Hepatic stellate cell (primary cell): ENCODE measurements at regions not wholly inside any gene's neighbourhood (a gene's known extent, or its start where the extent isn't known, plus 50 kb on each side); places are given as distances from the start of the nearest gene placed in this dataset.
A peak's percentile ranks its signal among the peaks of the same experiment; 100 is the strongest.

Source experiments
- DNase-seq: peaks from one replicate; pipeline ENCODE4 v3.0.0; 2011; ENCODE audit warnings: low spot score

DNA sequence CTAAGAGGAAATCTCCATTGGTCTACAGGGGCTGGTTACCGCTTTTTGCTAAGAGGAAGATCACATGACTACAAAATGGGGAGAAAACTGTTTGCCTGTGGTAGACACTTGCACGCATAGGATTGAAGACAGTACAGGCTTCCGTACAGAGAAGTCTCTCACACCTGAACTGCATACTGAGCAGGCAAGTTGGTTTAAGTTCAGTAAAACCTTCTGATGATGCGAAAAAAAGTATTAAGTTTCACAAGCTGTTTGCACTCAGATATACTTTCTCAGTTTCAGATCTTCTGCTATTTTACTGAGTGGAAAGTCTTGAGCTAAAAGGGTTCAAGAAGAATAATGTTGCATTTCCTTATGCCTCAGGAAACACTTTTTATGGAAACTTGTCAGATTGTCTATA lies 292.2 kb upstream of the MC4R start:
- DNase-seq = no peak

DNA sequence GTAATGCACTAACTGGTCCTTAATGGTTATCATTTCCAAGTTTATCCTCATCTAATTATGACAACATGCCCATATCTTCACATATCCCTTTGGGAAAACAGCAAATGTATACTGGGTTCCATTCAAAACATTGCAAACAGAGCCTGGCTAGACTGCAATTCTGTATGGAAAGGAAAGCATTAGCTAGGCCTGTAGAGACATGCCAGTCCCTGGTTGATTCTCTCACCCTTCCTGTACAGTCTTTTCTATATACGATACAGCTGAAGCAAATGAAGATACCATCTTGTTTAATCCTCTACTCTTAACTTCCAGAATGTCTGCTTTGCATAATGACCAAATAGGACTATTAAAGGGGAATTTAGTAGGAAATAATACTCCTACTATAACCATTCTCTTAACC lies 294.4 kb upstream of the MC4R start:
- DNase-seq = no peak

DNA sequence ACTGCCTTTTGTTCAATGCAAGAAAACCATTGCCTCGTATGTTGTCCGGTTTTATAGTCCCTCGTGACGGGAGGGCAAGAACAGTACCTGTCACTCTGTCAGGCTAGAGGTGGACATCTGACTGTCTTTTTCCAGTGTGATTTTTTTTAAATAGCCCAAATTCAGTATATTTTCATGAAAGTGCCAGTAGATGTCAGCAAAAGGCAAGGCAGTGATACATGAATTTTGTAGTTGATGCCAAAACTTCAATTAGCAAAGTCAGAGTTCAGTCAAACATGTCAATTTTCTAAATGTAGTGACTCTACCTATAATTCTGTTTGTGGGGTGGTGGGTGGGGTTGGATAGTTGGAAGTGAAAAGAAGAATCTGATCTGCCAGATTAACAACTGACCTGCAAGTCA lies 296.0 kb upstream of the MC4R start:
- no peak for DNase-seq

DNA sequence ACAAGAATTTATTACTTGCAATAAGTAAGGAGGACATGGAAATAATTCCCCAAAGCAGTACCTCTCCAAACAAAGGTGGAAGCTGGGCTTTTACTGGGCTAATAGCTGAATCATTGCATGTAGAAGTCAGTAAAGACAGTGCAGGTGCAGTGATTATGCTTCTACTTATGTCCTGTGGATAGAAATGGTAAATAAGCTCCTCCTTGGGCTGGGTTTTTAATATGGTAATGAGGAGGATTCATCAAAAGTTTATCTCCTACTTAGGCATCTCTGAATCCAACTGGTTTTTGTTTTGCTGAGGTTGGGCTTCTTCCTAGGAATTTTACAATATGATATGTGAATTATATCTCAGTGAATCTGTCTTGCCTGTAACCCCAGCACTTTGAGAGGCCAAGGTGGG lies 297.4 kb upstream of the MC4R start:
- no peak for DNase-seq

DNA sequence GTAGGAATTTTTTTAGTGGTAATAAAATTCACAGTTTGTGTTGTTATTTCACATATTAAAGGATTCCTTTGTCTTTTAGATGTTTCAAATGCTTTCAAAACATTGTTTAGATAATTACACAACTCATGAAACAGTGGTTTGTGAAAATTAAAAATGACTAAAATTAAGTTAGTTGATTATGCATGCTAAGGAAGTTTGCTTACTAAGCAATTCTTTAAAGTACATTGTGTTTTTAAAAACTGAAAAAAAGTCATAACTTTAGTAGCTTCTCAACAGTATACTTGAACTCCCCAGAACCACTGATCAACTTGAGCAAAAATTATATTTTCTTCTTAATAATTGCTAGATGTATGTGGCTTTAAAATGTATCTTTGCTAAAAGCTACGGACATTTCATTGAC lies 298.4 kb upstream of the MC4R start:
- DNase-seq = no peak

DNA sequence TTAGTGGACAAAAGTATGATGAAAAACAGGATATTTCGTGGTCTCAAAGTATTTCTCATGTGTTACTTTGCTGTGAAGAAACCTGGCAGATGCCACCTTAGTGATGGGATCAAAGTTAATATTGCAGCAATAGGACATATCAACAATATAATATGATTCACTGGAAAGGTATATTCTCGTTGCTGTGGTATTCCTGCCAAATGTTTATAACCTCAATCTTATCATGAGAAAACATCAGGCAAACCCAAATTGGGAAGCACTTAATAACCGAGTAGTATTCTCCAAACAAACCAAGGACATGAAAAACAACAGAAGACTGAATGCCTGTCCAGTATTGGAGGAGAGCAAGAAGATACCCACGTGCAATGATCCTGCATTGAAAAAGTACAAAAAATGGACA lies 302.6 kb upstream of the MC4R start:
- DNase-seq = no peak

DNA sequence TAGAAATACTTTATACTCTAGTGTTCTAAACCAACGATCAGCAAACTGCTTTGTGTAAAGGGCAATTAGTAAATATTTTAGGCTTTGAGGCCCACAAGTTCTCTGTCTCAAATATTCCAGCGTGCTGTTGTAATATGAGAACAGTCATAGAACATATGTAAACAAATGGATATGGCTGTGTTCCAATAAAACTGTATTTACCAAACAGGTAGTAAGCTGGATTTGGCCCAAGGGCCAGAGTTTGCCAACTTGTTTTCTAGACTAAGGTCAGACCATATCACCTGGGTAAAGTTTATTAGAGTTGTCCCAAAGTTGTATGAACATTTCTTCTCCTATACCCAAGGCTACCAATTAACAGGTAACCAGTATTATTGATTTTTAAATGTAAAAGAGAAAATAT lies 303.2 kb upstream of the MC4R start:
- DNase-seq = no peak

DNA sequence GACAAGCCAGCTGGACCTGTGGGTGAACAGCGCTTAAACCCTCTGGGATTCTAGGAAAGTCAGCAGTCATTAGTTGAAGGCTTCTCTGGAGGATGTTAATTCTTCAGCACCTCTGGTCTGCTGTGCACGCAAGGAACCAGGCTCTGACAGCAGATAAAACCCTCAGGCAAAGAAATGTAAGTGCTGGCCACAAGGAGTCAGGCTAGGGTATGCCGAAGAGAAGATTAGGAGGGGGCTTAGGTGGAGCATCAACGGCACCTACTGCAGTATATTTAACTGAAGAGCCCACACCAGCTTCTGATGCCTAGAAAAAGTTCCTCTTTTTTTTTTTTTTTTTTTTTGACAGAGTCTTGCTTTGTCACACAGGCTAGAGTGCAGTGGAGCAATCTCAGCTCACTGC lies 304.2 kb upstream of the MC4R start:
- no peak for DNase-seq

DNA sequence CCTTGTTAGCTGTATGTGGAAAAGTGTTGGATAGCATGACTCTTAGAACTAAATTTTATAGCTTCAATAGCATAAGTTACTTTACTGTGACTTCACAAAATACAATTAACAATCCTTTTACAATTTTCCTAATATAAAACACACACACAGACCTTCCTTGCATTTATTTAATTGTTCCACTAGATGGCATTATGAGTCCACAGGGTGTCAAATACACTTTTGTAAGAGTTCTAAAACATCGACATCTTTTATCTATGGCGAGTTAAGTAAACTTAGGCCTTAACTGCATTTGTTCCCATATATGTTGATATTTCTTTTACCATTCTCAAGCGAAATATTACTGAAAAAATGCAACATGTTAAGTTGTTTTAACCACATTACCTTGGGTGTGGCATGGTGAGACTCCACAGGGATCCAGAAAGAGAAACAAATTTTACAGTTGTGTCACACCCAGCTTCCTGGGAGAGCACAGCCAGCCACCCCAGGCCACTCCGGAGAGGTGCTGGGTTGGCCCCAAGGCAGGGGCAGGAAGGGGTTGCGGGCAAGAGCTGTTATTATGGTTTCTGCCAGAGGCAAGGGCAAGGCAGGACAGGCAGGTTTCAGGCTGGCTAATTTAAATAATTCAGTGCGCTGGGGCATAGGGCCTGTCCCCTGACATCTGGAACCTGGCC lies 312.4 kb upstream of the MC4R start:
- DNase-seq = peak; percentile 4

DNA sequence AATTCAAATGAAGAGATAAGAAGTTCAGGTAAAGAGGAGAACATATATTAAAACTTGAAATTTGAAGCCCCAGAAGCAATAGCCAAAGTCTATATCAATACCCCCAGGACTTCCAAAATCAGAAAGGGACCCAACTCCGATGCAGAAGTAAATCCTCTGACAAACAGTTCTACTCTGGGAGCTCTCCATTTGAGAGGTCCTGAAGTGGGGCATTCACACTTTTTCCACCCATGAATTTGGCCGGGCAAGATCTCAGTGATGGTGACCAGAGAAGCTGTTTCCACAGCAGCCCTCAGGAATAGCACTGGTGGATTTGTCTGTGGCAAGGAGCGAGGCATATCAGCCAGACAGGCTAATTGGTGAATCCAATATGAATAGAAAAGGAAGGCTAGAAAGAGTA lies 313.6 kb upstream of the MC4R start:
- no peak for DNase-seq

DNA sequence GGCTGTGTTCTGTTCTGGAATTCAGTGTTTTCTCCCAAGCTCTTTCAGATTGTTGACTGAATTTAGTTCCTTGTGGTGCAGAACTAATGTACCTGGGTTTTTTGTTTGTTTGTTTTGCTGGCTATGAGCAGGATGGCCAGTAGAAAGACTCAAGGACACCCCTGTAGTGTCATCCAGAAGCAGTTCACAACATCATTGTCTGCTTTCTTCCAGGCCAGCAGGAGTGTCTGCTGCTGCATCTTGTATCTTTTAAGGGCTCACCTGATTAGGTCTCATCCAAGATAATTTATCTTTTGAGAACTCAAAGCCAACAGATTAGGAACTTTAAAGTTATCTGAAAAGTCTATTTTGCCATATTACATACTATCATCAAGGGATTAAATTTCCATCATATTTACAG lies 318.5 kb upstream of the MC4R start:
- no peak for DNase-seq

DNA sequence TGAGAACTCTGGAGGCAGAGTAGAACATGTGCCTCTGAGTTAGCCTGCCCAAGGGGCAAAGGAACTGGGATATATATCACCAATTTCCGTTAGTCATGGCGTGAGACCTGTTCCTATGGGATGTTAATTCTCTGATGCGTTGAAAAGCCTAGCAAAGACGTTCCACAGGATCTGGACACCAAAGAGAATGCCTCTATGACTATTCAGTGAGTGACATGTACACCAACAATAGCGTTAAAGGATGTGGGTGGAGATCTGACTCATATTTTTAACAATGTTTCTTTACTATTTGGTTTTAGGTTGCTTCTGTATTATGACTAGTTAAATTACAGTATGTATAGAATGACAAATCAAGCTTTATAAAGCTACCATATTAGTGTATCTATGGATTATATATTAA lies 320.9 kb upstream of the MC4R start:
- no peak for DNase-seq

DNA sequence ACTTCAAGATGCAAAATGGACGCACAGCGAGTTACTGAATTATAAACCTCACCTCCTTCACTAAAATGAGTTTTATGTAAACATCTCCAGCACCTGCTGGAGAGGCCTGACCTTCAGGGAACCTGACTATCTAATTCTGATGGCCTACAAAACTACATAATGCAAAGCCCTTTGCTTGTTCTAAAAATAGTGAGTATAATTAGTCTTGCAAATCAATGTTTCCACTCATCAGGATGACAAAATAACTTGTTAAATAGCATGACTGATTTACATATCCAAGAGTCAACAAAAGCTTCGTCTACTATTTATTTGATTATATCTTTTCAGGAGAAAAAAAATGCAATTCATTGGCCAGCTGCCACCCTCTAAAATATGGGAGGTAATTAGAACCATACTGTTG lies 326.3 kb upstream of the MC4R start:
- DNase-seq = no peak

DNA sequence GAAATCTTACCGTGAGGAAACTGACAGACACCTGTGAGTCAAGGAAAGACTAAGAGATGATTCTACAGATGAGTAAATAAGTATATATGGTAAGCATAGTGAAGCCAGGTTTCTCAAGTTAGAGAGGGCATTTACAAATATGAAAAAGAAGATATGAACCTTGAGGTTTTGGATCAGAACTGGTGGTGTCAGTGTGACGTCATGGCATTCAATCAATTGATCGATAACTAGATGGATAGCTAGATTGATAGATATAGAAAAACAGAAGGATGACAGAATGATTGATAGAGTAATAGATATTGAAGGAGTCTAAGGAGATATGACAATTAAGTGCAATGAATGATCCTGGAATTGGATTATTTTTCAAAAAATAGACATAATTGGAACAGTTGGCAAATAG lies 350.2 kb upstream of the MC4R start:
- no peak for DNase-seq

DNA sequence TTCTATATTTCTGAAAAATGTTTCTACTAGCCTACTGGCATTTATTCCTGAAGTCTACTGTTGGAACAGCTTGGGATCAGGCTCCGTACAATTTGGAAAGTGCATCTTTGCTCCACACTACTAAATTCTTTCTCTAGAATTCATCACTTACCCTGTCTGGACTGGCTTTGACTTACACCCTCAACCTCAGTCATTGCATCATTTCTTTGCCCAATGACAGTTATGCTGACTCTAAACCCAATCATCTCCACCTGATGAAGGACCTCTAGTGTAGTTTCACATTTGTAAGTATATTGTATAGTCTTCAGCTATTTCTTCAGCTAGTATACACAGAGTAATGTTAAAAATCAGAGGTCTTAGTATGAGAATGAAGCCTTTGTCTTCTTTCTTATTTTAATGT lies 359.6 kb upstream of the MC4R start:
- DNase-seq = no peak

DNA sequence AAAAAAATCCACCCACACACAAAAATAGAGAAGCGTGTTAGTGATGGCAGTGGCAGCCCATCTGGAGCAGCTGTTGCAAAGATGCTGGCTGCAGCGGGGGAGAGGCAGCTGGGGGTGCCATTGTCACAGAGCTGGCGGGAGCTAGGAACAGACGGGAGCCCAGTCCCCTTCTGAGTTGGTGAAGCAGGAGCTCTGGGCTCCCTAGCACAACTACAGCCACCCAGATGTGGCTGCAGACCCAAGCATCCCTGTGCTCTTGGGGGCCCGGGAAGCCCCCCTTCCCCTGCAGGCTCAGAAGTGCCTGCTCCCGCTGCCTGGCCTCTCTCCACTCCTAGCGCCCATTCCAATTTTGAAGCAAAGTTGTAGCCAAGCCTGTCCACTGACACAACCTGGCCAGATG lies 366.6 kb upstream of the MC4R start:
- DNase-seq = no peak

DNA sequence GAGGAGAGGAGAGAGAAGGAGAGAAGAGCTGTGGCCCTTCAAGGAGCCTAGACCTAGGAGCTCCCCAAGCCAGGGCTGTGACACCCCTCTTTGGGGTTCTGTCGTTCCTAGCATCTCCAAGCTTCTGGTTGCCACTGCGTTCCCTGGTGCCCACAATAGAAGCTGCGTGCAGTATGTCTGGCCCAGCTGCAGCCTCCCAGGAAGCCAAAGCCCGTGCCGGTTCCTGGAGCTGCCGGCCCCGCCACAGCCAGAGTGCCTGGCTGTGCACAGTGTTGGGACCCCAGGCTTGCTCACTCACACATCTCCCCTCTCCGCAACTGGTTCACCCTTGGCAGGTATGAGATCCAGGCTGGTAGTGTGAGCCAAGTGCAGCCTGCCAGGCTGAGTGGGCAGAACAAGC lies 367.7 kb upstream of the MC4R start:
- no peak for DNase-seq

DNA sequence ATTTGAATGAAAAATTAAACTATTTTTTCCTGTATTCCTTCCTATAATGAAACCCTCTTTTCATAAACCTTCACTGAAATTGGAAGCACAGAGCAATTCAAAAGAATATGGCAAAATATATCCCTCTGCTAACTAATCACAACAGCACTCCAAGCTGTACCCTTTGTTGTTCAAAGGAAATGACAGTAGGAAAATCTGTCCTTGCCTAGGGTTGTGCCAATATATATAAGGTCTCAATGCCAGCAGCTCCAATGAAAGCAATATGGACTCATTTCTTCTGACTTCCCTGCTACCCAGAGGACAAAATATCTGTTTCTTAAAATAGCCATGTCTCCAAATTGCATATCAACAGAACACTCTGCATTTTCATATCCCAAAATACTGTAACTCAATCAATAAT lies 373.9 kb upstream of the MC4R start:
- DNase-seq = no peak

DNA sequence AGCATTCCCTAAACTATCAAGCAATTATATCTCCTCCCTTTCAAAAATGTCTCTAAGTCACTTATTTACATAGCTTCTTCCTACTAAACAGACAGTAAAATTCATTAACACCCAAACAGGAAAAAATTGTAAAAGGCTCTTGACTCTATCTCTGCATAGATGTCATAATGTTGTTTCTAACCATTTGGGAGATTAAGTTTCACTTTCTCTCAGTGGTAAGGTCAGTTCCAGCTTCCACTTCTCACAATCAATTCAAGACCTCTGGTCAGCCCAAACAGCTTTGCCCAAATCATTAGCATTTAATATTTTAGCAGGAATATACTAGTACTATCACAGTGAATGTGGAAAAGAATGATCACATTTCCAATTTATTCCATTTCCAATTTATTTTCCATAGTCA lies 374.3 kb upstream of the MC4R start:
- DNase-seq = no peak

DNA sequence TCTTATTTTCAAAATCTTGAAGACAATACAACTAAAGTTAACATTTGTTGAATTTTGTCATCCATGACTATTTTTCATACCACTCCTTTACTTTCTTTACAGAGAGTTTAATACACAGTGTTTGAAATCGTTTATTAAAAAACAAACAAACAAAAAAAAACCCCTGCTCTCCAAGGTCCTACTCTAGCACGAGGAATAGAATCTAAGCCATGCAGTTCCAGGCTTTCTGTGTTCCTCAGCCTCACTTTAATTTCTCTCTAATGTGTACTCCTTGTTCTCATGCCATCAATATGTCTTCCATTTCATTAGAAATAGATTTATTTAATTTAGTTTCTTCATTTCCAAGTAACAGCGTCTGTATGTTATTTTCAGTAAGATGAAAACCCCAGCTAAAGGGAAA lies 381.2 kb upstream of the MC4R start:
- DNase-seq = no peak

DNA sequence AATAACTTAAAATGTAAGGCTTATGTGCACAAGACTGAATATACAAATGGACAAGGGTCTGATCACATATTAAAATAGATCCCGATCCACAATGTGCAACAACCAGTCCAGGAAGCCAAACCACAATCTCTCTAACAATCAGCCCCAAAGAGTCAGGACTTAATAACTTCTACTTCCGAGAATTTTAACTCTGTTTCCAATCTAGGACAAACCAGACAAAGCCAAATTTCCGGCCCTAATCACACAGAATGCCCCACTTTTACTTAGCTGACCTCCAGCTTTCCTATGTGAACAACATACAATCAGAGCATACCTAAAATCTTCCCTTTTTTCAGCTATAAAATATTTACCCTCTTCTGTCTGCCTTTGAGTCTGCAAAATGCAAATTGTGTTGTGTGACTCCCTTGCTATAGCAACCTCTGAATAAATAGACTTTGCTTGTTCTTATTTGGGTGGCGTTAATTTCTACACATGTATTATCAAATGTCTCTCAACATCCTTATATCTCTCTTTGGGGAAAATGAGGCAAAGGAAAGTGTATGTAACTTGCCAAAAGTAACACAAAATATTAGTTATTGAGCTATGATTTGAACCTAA lies 381.9 kb upstream of the MC4R start:
- no peak for DNase-seq

DNA sequence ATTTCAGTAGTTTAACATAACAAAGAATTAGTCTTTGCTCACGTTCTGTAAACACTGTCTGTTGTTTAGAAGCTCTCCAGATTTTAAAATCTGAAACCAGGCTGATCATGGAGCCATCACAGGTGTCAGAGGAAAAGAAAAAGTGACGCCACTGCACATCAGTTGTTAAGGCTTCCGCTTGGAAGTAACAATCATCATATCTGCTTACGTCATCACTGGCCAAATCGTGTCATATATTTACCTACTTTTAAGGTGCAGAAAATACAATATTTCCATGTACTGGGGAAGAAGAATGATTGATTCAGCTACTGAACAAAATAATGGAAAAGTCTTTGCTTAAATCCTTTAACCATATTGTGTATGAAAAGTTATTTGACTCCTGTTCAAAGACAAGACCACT lies 382.6 kb upstream of the MC4R start:
- no peak for DNase-seq

DNA sequence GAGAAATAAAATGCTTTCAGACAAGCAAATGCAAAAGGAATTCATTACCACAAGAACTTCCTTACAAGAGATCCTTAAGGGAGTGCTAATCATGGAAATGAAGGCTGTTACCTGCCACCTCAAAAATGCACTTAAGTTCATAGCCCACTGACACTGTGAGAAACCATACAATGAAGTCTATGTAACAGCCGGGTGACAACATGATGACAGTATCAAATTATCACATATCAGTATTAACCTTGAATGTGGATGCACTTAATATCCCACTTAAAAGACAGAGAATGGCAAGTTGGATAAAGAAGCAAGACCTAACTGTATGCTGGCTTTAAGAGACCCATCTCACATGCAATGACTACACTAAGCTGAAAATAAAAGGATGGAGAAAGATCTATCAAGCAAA lies 403.4 kb upstream of the MC4R start:
- no peak for DNase-seq

DNA sequence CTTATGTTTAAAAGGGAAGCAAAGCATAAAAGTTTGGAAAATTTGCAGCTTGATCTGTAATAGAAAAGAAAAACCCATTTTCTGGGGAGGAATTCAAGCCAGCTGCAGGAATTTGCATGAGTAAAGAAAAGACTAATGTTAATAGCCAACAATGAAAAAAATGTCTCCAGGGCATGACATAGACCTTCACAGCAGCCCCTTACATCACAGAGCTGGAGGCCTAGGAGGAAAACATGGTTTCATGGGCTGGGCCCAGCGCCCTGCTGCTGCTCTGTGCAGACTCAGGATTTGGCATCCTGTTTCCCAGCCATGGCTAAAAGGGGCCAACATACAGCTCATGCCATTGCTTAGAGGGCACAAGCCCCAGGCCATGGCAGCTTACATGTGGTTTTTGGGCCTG lies 411.6 kb upstream of the MC4R start:
- no peak for DNase-seq

DNA sequence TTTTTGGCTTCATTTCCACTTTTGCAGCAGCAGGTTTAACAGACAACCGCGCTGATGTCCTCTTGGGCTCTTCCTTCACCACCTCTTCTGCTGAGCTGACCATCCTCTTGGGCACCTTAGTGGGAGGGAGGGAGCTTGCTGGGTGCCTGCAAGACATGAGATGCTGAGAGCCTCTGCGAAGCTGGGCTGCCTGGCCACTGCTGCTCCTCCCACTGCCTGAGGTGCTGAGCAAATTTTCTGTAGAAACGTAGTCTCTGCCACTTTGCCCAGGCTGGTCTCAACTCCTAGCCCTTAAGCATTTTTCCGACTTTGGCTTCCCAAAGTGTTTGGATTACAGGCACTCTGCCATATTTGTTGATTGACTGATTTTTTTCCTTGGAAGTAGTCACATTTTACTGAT lies 422.2 kb upstream of the MC4R start:
- no peak for DNase-seq
